Renal pelvis (tissue), 1 donor: ENCODE measurements at regions not wholly inside any gene's neighbourhood (a gene's known extent, or its start where the extent isn't known, plus 50 kb on each side); places are given as distances from the start of the nearest gene placed in this dataset.

ENCODE experiments used
- DNase-seq: peaks from one replicate; pipeline ENCODE4 v3.0.0-alpha.2; 2013

- DNase-seq, result no peak
Measured at GRCh38 chr2:147550995-147551731, 293.7 kb upstream of the ACVR2A start.

- DNase-seq, result no peak
Measured at GRCh38 chr2:147549054-147549453, 295.8 kb upstream of the ACVR2A start.

- no peak for DNase-seq
Measured at GRCh38 chr2:147548451-147548850, 296.4 kb upstream of the ACVR2A start.

- DNase-seq, result no peak
Measured at GRCh38 chr2:147547440-147547839, 297.4 kb upstream of the ACVR2A start.

- peak; percentile 11 for DNase-seq
Measured at GRCh38 chr2:147546109-147546508, 298.7 kb upstream of the ACVR2A start.

GRCh38 chr2:147543056-147543455 lies 301.8 kb upstream of the ACVR2A start:
- no peak for DNase-seq

GRCh38 chr2:147542351-147542750 lies 302.5 kb upstream of the ACVR2A start:
- DNase-seq, result no peak

GRCh38 chr2:147541314-147541713 lies 303.5 kb upstream of the ACVR2A start:
- DNase-seq, result no peak

GRCh38 chr2:147538821-147539220 lies 306.0 kb upstream of the ACVR2A start:
- no peak for DNase-seq

GRCh38 chr2:147538088-147538487 lies 306.7 kb upstream of the ACVR2A start:
- no peak for DNase-seq

- no peak for DNase-seq
Measured at GRCh38 chr2:147531269-147531668, 313.6 kb upstream of the ACVR2A start.

GRCh38 chr2:147530033-147530432 lies 314.8 kb upstream of the ACVR2A start:
- DNase-seq, result no peak

GRCh38 chr2:147525819-147526489 lies 318.9 kb upstream of the ACVR2A start:
- DNase-seq, result no peak

- DNase-seq, result no peak
Measured at GRCh38 chr2:147524912-147525311, 319.9 kb upstream of the ACVR2A start.

- DNase-seq, result no peak
Measured at GRCh38 chr2:147523415-147523814, 321.4 kb upstream of the ACVR2A start.

GRCh38 chr2:147521936-147522335 lies 322.9 kb upstream of the ACVR2A start:
- DNase-seq, result no peak

GRCh38 chr2:147520817-147521216 lies 324.0 kb upstream of the ACVR2A start:
- DNase-seq, result no peak

- DNase-seq, result no peak
Measured at GRCh38 chr2:147519178-147519577, 325.7 kb upstream of the ACVR2A start.

- no peak for DNase-seq
Measured at GRCh38 chr2:147515213-147515612, 329.6 kb upstream of the ACVR2A start.

GRCh38 chr2:147512206-147512605 lies 332.6 kb upstream of the ACVR2A start:
- no peak for DNase-seq

GRCh38 chr2:147511491-147511948 lies 333.3 kb upstream of the ACVR2A start:
- DNase-seq, result peak; percentile 35

GRCh38 chr2:147509821-147510220 lies 335.0 kb upstream of the ACVR2A start:
- DNase-seq, result no peak

GRCh38 chr2:147506889-147507288 lies 337.9 kb upstream of the ACVR2A start:
- no peak for DNase-seq
